Lower leg skin (tissue), 3 donors: ENCODE measurements at regions not wholly inside any gene's neighbourhood (a gene's known extent, or its start where the extent isn't known, plus 50 kb on each side); places are given as distances from the start of the nearest gene placed in this dataset.

Source experiments
- POLR2A ChIP-seq, 2 donors: fragments of 450-650 bp; IDR thresholded peaks; one replicate each; pipeline ENCODE4 v1.6.1; 2016 to 2017; ENCODE audit warnings: antibody characterized with exemption in 2 of 2, mild to moderate bottlenecking in 1 of 2, moderate library complexity in 1 of 2
- TF ChIP-seq, protein P1 (sequence below), 3 donors: fragments of 450-650 bp; IDR thresholded peaks; one replicate each; pipeline ENCODE4 v1.5.1; 2016; ENCODE audit warnings: antibody characterized with exemption in 3 of 3, mild to moderate bottlenecking in 3 of 3, moderate library complexity in 2 of 3

DNA sequence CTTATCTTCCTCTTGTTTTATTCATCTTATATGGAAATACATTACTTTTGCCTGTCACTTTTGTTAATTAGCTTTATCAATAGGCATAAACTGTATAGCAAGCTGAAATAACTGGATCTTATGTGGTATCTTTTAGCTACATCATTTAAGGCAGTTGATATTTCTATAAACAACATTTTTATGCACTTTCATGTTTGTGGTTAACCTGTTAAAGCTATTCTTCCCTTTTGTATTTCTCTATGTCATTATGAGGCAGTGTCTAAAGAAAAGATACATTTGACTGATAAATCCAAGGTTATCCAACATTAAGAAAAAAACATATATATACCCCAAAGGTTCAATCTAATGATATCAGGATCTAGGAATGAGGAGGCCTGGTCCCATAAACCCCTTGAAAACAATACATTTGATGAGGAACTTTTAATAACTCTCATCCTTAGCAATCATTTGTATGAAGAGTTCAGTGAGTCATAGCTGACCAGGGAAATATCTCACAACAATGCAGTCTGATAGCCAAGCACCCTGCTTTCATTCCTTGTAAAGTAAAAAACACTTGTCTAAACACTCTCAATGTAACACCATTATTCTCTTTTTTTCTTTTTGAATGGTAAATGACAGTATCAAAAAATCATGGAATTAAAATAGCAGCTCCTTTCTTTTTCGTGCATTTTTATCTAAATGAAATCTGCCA lies 300.9 kb downstream of the NEBL start:
- no peak for TF ChIP-seq POLR2A (IDR thresholded peaks at IDR 0.05)
- TF ChIP-seq, protein P1, sequence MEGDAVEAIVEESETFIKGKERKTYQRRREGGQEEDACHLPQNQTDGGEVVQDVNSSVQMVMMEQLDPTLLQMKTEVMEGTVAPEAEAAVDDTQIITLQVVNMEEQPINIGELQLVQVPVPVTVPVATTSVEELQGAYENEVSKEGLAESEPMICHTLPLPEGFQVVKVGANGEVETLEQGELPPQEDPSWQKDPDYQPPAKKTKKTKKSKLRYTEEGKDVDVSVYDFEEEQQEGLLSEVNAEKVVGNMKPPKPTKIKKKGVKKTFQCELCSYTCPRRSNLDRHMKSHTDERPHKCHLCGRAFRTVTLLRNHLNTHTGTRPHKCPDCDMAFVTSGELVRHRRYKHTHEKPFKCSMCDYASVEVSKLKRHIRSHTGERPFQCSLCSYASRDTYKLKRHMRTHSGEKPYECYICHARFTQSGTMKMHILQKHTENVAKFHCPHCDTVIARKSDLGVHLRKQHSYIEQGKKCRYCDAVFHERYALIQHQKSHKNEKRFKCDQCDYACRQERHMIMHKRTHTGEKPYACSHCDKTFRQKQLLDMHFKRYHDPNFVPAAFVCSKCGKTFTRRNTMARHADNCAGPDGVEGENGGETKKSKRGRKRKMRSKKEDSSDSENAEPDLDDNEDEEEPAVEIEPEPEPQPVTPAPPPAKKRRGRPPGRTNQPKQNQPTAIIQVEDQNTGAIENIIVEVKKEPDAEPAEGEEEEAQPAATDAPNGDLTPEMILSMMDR (IDR thresholded peaks at IDR 0.05), result no peak
